Loucy (cell line): ENCODE measurements at regions not wholly inside any gene's neighbourhood (a gene's known extent, or its start where the extent isn't known, plus 50 kb on each side); places are given as distances from the start of the nearest gene placed in this dataset.

ENCODE experiments used
- H2AFZ ChIP-seq: fragments of 200-600 bp; sonication (generic); 2 replicates; pipeline ENCODE4 v1.6.0; 2016; ENCODE audit warnings: antibody characterized with exemption, mild to moderate bottlenecking, low read length, moderate library complexity
- H3F3A ChIP-seq: fragments of 200-600 bp; 2 replicates; pipeline ENCODE4 v1.6.0; 2016; ENCODE audit warnings: antibody characterized with exemption, low read depth, mild to moderate bottlenecking
- H3K27me3 ChIP-seq: fragments of 200-600 bp; sonication (generic); 2 replicates; pipeline ENCODE4 v1.6.1; 2014; ENCODE audit warnings: low read length, mild to moderate bottlenecking; ENCODE audit not compliant: insufficient read depth, poor library complexity, severe bottlenecking
- H3K36me3 ChIP-seq: fragments of 200-600 bp; sonication (generic); 2 replicates; pipeline ENCODE4 v1.6.1; 2016; ENCODE audit warnings: low read length; ENCODE audit not compliant: insufficient read depth
- H3K4me1 ChIP-seq: fragments of 200-600 bp; sonication (generic); 2 replicates; pipeline ENCODE4 v1.5.1; 2014; ENCODE audit warnings: low read length, mild to moderate bottlenecking; ENCODE audit not compliant: insufficient read depth, poor library complexity, severe bottlenecking
- H3K4me2 ChIP-seq: fragments of 200-600 bp; sonication (generic); 2 replicates; pipeline ENCODE4 v1.6.0; 2014; ENCODE audit warnings: antibody characterized with exemption, low read length, low read depth, mild to moderate bottlenecking; ENCODE audit not compliant: poor library complexity, severe bottlenecking
- H3K4me3 ChIP-seq: fragments of 200-600 bp; sonication (generic); 2 replicates; pipeline ENCODE4 v1.5.1; 2014; ENCODE audit warnings: low read length, mild to moderate bottlenecking, mixed read lengths; ENCODE audit not compliant: poor library complexity, severe bottlenecking
- H3K79me2 ChIP-seq: fragments of 200-600 bp; sonication (generic); 2 replicates; pipeline ENCODE4 v1.6.1; 2014; ENCODE audit warnings: low read length; ENCODE audit not compliant: insufficient read depth
- H3K9ac ChIP-seq: fragments of 200-600 bp; sonication (generic); 2 replicates; pipeline ENCODE4 v1.6.0; 2014; ENCODE audit warnings: mild to moderate bottlenecking, low read depth, low read length, moderate library complexity; ENCODE audit not compliant: poor library complexity, severe bottlenecking
- H3K9me2 ChIP-seq: fragments of 200-600 bp; sonication (generic); replicated peaks from 2 replicates; pipeline ENCODE4 v1.6.1; 2016; ENCODE audit warnings: low read depth, low read length, mixed read lengths
- H3K9me3 ChIP-seq: fragments of 200-600 bp; sonication (generic); 2 replicates; pipeline ENCODE4 v1.6.1; 2014; ENCODE audit warnings: mild to moderate bottlenecking, antibody characterized with exemption, low read length, low read depth; ENCODE audit not compliant: insufficient read depth
- H4K20me1 ChIP-seq: fragments of 200-600 bp; sonication (generic); 2 replicates; pipeline ENCODE4 v1.6.0; 2014; ENCODE audit warnings: antibody characterized with exemption, low read length, mild to moderate bottlenecking; ENCODE audit not compliant: insufficient read depth, poor library complexity, severe bottlenecking
- EZH2phosphoT487 ChIP-seq: fragments of 200-600 bp; IDR thresholded peaks from 2 replicates; pipeline ENCODE4 v1.6.1; 2018; ENCODE audit warnings: antibody characterized with exemption, mild to moderate bottlenecking, moderate library complexity, borderline replicate concordance
- TF ChIP-seq, protein P1 (sequence below): fragments of 200-600 bp; sonication (generic); conservative IDR thresholded peaks from 2 replicates; pipeline ENCODE4 v1.5.1; 2014; ENCODE audit warnings: mild to moderate bottlenecking, antibody characterized with exemption, low read length

DNA sequence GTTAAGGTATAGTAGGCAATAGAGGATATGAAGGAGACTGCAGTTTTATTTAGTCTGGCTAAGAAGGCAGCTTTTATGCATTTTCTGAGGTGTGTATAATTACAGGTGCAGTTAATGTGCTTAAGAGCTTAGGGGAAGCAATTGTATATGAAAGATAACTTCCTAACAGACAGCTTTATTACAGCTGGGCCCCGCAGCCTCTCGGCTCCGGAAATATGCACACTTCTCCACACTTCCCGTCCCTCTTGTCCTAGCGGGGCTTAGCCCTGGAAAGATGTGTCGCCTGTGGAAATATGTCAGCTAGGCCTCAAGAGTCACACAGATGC is 178.4 kb upstream of the ARID1B start:
- H3K4me3 ChIP-seq, result no peak overlapping the region
- H3F3A ChIP-seq, result no peaks in the 10 kb centered on the region
- H3K4me2 ChIP-seq, result no peak overlapping the region

GRCh38 chr6:156598071-156598854 is 178.9 kb upstream of the ARID1B start:
- no peaks in the 10 kb centered on the region for H3K9me2 ChIP-seq
- no peak for TF ChIP-seq EZH2phosphoT487
- TF ChIP-seq, protein P1, sequence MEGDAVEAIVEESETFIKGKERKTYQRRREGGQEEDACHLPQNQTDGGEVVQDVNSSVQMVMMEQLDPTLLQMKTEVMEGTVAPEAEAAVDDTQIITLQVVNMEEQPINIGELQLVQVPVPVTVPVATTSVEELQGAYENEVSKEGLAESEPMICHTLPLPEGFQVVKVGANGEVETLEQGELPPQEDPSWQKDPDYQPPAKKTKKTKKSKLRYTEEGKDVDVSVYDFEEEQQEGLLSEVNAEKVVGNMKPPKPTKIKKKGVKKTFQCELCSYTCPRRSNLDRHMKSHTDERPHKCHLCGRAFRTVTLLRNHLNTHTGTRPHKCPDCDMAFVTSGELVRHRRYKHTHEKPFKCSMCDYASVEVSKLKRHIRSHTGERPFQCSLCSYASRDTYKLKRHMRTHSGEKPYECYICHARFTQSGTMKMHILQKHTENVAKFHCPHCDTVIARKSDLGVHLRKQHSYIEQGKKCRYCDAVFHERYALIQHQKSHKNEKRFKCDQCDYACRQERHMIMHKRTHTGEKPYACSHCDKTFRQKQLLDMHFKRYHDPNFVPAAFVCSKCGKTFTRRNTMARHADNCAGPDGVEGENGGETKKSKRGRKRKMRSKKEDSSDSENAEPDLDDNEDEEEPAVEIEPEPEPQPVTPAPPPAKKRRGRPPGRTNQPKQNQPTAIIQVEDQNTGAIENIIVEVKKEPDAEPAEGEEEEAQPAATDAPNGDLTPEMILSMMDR, result no peak
- no peaks in the 10 kb centered on the region for H3K27me3 ChIP-seq
- 0 out of 2 replicates have a peak overlapping the region, but pooled peaks have one; percentile 25 for H2AFZ ChIP-seq
- no peaks in the 10 kb centered on the region for H4K20me1 ChIP-seq
- H3K9me3 ChIP-seq, result no peaks in the 10 kb centered on the region
- H3K4me3 ChIP-seq, result no peak overlapping the region
- no peak overlapping the region for H3K4me2 ChIP-seq
- H3K9ac ChIP-seq, result no peak overlapping the region
- no peaks in the 10 kb centered on the region for H3K36me3 ChIP-seq
- no peaks in the 10 kb centered on the region for H3F3A ChIP-seq
- no peaks in the 10 kb centered on the region for H3K79me2 ChIP-seq
- H3K4me1 ChIP-seq, result no peaks in the 10 kb centered on the region

More for the DNA sequence above, 178.4 kb upstream of the ARID1B start:
- Histone ChIP-seq H3K4me1 (no peaks in the 10 kb centered on the region), H3K9ac (no peak overlapping the region), H3K9me3 (no peaks in the 10 kb centered on the region), H2AFZ (0 out of 2 replicates have a peak overlapping the region, but pooled peaks have one; percentile 25), H3K36me3 (no peaks in the 10 kb centered on the region), H4K20me1 (no peaks in the 10 kb centered on the region), H3K9me2 (no peaks in the 10 kb centered on the region), H3K79me2 (no peaks in the 10 kb centered on the region), H3K27me3 (no peaks in the 10 kb centered on the region)
- TF ChIP-seq EZH2phosphoT487, result no peak
- TF ChIP-seq, protein P1, result no peak

DNA sequence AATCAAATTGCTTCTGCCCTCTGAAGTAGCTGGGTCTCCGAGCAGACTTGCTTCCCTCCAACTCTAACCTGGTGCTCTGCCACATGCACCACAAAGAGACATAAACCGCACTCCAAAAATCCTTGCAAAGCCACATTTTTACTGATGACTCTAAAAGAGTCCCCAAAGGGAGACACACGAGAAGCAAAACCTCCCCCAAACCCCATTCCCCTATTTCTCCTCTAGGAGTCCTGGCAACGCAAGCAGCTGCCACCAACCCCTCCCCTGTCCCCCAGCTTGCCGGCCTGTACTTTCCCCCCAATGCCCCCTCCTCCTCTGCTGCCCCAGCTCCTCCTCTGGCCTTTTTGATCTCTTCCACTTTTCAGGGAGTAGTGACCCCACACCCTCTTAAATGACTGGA is 180.1 kb upstream of the ARID1B start:
- Histone ChIP-seq H3K27me3 (no peaks in the 10 kb centered on the region), H4K20me1 (no peaks in the 10 kb centered on the region), H3K36me3 (no peaks in the 10 kb centered on the region), H3K9me3 (no peaks in the 10 kb centered on the region), H3K4me3 (no peak overlapping the region), H3K4me1 (no peaks in the 10 kb centered on the region), H2AFZ (no peak overlapping the region), H3K4me2 (no peak overlapping the region), H3F3A (no peaks in the 10 kb centered on the region), H3K9me2 (no peaks in the 10 kb centered on the region), H3K79me2 (no peaks in the 10 kb centered on the region), H3K9ac (no peak overlapping the region)
- TF ChIP-seq, protein P1, result no peak
- TF ChIP-seq EZH2phosphoT487, result no peak
